ENCODE measurements at regions not wholly inside any gene's neighbourhood (a gene's known extent, or its start where the extent isn't known, plus 50 kb on each side); places are given as distances from the start of the nearest gene placed in this dataset.

DNA sequence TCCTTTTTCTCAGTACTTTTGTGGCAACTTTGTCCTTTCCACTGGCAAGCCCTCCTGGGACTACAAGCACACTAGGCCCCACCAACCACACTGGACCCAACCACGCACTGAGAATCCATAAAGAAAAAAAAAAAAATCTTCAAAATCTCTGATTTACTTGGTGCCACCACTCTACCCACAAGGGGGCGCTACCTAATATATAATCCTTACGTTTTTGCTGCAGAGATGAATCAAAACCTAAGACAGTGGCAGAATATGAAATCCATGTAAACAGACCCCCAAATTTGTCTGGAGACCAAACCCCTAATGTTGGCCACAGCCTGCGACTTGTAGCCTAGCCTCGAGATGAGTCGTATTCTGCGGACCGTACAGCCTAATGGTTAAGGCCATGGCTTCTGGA is 63.5 kb upstream of the ARHGAP36 start:
- no peak for TF ChIP-seq EZH2 (IDR thresholded peaks at IDR 0.05; ENCODE audit: low read length, missing control alignments)
- TF ChIP-seq, protein P1, sequence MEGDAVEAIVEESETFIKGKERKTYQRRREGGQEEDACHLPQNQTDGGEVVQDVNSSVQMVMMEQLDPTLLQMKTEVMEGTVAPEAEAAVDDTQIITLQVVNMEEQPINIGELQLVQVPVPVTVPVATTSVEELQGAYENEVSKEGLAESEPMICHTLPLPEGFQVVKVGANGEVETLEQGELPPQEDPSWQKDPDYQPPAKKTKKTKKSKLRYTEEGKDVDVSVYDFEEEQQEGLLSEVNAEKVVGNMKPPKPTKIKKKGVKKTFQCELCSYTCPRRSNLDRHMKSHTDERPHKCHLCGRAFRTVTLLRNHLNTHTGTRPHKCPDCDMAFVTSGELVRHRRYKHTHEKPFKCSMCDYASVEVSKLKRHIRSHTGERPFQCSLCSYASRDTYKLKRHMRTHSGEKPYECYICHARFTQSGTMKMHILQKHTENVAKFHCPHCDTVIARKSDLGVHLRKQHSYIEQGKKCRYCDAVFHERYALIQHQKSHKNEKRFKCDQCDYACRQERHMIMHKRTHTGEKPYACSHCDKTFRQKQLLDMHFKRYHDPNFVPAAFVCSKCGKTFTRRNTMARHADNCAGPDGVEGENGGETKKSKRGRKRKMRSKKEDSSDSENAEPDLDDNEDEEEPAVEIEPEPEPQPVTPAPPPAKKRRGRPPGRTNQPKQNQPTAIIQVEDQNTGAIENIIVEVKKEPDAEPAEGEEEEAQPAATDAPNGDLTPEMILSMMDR (conservative IDR thresholded peaks at IDR 0.05 in 1 of 2, IDR thresholded peaks at IDR 0.05 in 1 of 2; ENCODE audit: low read depth in 1 of 2, low read length in 2 of 2), result peak; percentile 27 to 51
- peak in 1 of 2 donors; percentile 37 for DNase-seq (ENCODE audit: low read depth in 2 of 2)
- Histone ChIP-seq H3K79me2 (ENCODE audit: control insufficient read depth, insufficient read depth, low read length) (no peaks in the 10 kb centered on the region), H3K4me1 (ENCODE audit: control insufficient read depth, extremely low read depth, insufficient read depth, low read length) (no peaks in the 10 kb centered on the region), H4K20me1 (ENCODE audit: control insufficient read depth, extremely low read depth, insufficient read depth, low read length) (no peaks in the 10 kb centered on the region), H3K27ac (ENCODE audit: insufficient read depth, low read length) (no peak overlapping the region), H3K4me3 (replicated peaks in 1 of 4; ENCODE audit: control extremely low read depth in 1 of 4, insufficient read depth in 1 of 4, low read depth in 3 of 4, low read length in 4 of 4) (no peak overlapping the region), H2AFZ (ENCODE audit: low read length) (no peak overlapping the region), H3K36me3 (ENCODE audit: control insufficient read depth, insufficient read depth, low read length) (no peaks in the 10 kb centered on the region), H3K9me3 (ENCODE audit: control insufficient read depth, insufficient read depth, low read depth, low read length) (no peaks in the 10 kb centered on the region), H3K9ac (ENCODE audit: insufficient read depth, low read length) (no peak overlapping the region), H3K4me2 (ENCODE audit: extremely low read depth, insufficient read depth, low read length) (no peak overlapping the region), H3K27me3 (ENCODE audit: control insufficient read depth, insufficient read depth, low read length) (no peaks in the 10 kb centered on the region)

GRCh38 chrX:130995439-130995838 is 62.7 kb upstream of the ARHGAP36 start:
- DNase-seq (ENCODE audit: low read depth in 2 of 2), result no peak
- Histone ChIP-seq H3K27ac (ENCODE audit: insufficient read depth, low read length) (no peak overlapping the region), H3K4me1 (ENCODE audit: control insufficient read depth, extremely low read depth, insufficient read depth, low read length) (no peaks in the 10 kb centered on the region), H3K79me2 (ENCODE audit: control insufficient read depth, insufficient read depth, low read length) (no peaks in the 10 kb centered on the region), H3K36me3 (ENCODE audit: control insufficient read depth, insufficient read depth, low read length) (no peaks in the 10 kb centered on the region), H4K20me1 (ENCODE audit: control insufficient read depth, extremely low read depth, insufficient read depth, low read length) (no peaks in the 10 kb centered on the region), H3K4me2 (ENCODE audit: extremely low read depth, insufficient read depth, low read length) (no peak overlapping the region), H2AFZ (ENCODE audit: low read length) (no peak overlapping the region), H3K9me3 (ENCODE audit: control insufficient read depth, insufficient read depth, low read depth, low read length) (no peaks in the 10 kb centered on the region), H3K4me3 (replicated peaks in 1 of 4; ENCODE audit: control extremely low read depth in 1 of 4, insufficient read depth in 1 of 4, low read depth in 3 of 4, low read length in 4 of 4) (no peak overlapping the region), H3K9ac (ENCODE audit: insufficient read depth, low read length) (no peak overlapping the region), H3K27me3 (ENCODE audit: control insufficient read depth, insufficient read depth, low read length) (no peaks in the 10 kb centered on the region)
- TF ChIP-seq, protein P1 (conservative IDR thresholded peaks at IDR 0.05 in 1 of 2, IDR thresholded peaks at IDR 0.05 in 1 of 2; ENCODE audit: low read depth in 1 of 2, low read length in 2 of 2), result no peak
- TF ChIP-seq EZH2 (IDR thresholded peaks at IDR 0.05; ENCODE audit: low read length, missing control alignments), result no peak

GRCh38 chrX:130997314-130997713 is 60.8 kb upstream of the ARHGAP36 start:
- H3K36me3 ChIP-seq (ENCODE audit: control insufficient read depth, insufficient read depth, low read length), result no peaks in the 10 kb centered on the region
- no peak overlapping the region for H3K27ac ChIP-seq (ENCODE audit: insufficient read depth, low read length)
- TF ChIP-seq, protein P1 (conservative IDR thresholded peaks at IDR 0.05 in 1 of 2, IDR thresholded peaks at IDR 0.05 in 1 of 2; ENCODE audit: low read depth in 1 of 2, low read length in 2 of 2), result no peak
- TF ChIP-seq EZH2 (IDR thresholded peaks at IDR 0.05; ENCODE audit: low read length, missing control alignments), result no peak
- no peak overlapping the region for H3K9ac ChIP-seq (ENCODE audit: insufficient read depth, low read length)
- H3K9me3 ChIP-seq (ENCODE audit: control insufficient read depth, insufficient read depth, low read depth, low read length), result no peaks in the 10 kb centered on the region
- no peak overlapping the region for H2AFZ ChIP-seq (ENCODE audit: low read length)
- no peaks in the 10 kb centered on the region for H4K20me1 ChIP-seq (ENCODE audit: control insufficient read depth, extremely low read depth, insufficient read depth, low read length)
- no peak for DNase-seq (ENCODE audit: low read depth in 2 of 2)
- no peaks in the 10 kb centered on the region for H3K27me3 ChIP-seq (ENCODE audit: control insufficient read depth, insufficient read depth, low read length)
- no peaks in the 10 kb centered on the region for H3K79me2 ChIP-seq (ENCODE audit: control insufficient read depth, insufficient read depth, low read length)
- no peak overlapping the region for H3K4me3 ChIP-seq (replicated peaks in 1 of 4; ENCODE audit: control extremely low read depth in 1 of 4, insufficient read depth in 1 of 4, low read depth in 3 of 4, low read length in 4 of 4)
- no peak overlapping the region for H3K4me2 ChIP-seq (ENCODE audit: extremely low read depth, insufficient read depth, low read length)
- H3K4me1 ChIP-seq (ENCODE audit: control insufficient read depth, extremely low read depth, insufficient read depth, low read length), result no peaks in the 10 kb centered on the region
